Gastrocnemius medialis (tissue), 4 donors: ENCODE measurements at regions not wholly inside any gene's neighbourhood (a gene's known extent, or its start where the extent isn't known, plus 50 kb on each side); places are given as distances from the start of the nearest gene placed in this dataset.

ENCODE experiments used
- ATAC-seq, 2 donors: fragments of 150-250 bp; one replicate each; pipeline ENCODE4 v1.9.1; 2016
- DNase-seq, 2 donors: peaks; one replicate each; pipeline ENCODE4 v3.0.0-alpha.2; 2019
- H3K27ac ChIP-seq, 4 donors: fragments of 200-600 bp; sonication (generic); 1 replicate in 1 of 4; 2 replicates in 3 of 4; pipeline ENCODE4 v1.5.1; 2016 to 2018; ENCODE audit warnings: mild to moderate bottlenecking in 2 of 4, moderate library complexity in 1 of 4
- H3K27me3 ChIP-seq, 3 donors: fragments of 200-600 bp; sonication (generic) in 2 of 3; 1 replicate in 1 of 3; 2 replicates in 2 of 3; pipeline versions ENCODE4 v1.5.1 to v1.6.0; 2016 to 2019; ENCODE audit warnings: mild to moderate bottlenecking in 1 of 3, moderate library complexity in 1 of 3
- H3K36me3 ChIP-seq, 2 donors: fragments of 200-600 bp; sonication (generic) in 1 of 2; one replicate each; pipeline ENCODE4 v1.5.1; 2017 to 2018
- H3K4me1 ChIP-seq, 2 donors: fragments of 200-600 bp; sonication (generic) in 1 of 2; one replicate each; pipeline ENCODE4 v1.5.1; 2016 to 2017; ENCODE audit warnings: mild to moderate bottlenecking in 2 of 2
- H3K4me3 ChIP-seq, 4 donors: fragments of 200-600 bp; sonication (generic) in 3 of 4; 1 replicate in 1 of 4; 2 replicates in 3 of 4; pipeline ENCODE4 v1.5.1; 2016 to 2019; ENCODE audit warnings: mild to moderate bottlenecking in 2 of 4
- H3K9me3 ChIP-seq, 3 donors: fragments of 200-600 bp; sonication (generic) in 2 of 3; 1 replicate in 1 of 3; 2 replicates in 2 of 3; pipeline ENCODE4 v1.5.1; 2016 to 2019
- CTCF ChIP-seq, 5 experiments: fragments of 450-650 bp in 3 of 5; fragments of 200-600 bp in 2 of 5; sonication (generic) in 2 of 5; IDR thresholded peaks in 4 of 5; conservative IDR thresholded peaks in 1 of 5; 1 replicate in 4 of 5; 2 replicates in 1 of 5; pipeline ENCODE4 v1.5.1; 2016 to 2019; ENCODE audit warnings: antibody characterized with exemption in 5 of 5, mild to moderate bottlenecking in 3 of 5, moderate library complexity in 3 of 5
- POLR2A ChIP-seq, 2 donors: fragments of 450-650 bp; IDR thresholded peaks; one replicate each; pipeline ENCODE4 v1.6.1; 2017; ENCODE audit warnings: antibody characterized with exemption in 2 of 2, mild to moderate bottlenecking in 2 of 2, moderate library complexity in 2 of 2
- in situ Hi-C, 4 donors: fragments of 200-750 bp; cut with MboI; loops; one replicate each; pipeline versions ENCODE4 v1.15.0 to v1.8.0; 2017; ENCODE audit warnings: low sequenced_read_pairs in 4 of 4
- intact Hi-C: fragments of 100-400 bp; cut with DNase I; formaldehyde crosslinking; loops from one replicate; pipeline ENCODE4 v1.15.1; 2023; ENCODE audit warnings: low total_unique reads

DNA sequence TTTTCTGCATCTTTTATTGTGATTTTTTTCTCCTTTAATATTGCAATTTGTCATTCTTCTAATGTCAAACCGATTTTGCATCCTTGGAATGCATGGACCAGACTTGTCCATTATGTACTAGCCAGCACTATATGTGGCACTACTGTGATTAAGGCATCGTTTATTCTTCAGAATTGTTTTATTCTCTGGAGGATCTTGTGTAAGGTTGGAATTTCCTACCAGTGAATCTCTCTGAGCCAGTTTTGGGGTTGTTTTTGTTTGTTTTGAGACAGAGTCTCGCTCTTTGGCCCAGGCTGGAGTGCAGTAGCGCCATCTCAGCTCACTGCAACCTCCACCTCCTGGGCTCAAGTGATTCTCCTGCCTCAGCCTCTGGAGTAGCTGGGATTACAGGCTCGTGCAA lies 58.5 kb downstream of the IGLL5 start:
- Histone ChIP-seq H3K36me3 (no peaks in the 10 kb centered on the region), H3K27ac (no peak overlapping the region), H3K4me1 (no peaks in the 10 kb centered on the region), H3K27me3 (peaks cover 0 to 3% (median 0%) of the 10 kb centered on the region in 3 donors), H3K4me3 (no peak overlapping the region), H3K9me3 (no peaks in the 10 kb centered on the region)
- ATAC-seq (no peak), DNase-seq (no peak)
- TF ChIP-seq CTCF (IDR thresholded peaks at IDR 0.05 in 4 of 5, conservative IDR thresholded peaks at IDR 0.05 in 1 of 5) (no peak), POLR2A (IDR thresholded peaks at IDR 0.05) (no peak)
- in situ Hi-C loops, result no loop called here
- intact Hi-C loops, result no loop called here

DNA sequence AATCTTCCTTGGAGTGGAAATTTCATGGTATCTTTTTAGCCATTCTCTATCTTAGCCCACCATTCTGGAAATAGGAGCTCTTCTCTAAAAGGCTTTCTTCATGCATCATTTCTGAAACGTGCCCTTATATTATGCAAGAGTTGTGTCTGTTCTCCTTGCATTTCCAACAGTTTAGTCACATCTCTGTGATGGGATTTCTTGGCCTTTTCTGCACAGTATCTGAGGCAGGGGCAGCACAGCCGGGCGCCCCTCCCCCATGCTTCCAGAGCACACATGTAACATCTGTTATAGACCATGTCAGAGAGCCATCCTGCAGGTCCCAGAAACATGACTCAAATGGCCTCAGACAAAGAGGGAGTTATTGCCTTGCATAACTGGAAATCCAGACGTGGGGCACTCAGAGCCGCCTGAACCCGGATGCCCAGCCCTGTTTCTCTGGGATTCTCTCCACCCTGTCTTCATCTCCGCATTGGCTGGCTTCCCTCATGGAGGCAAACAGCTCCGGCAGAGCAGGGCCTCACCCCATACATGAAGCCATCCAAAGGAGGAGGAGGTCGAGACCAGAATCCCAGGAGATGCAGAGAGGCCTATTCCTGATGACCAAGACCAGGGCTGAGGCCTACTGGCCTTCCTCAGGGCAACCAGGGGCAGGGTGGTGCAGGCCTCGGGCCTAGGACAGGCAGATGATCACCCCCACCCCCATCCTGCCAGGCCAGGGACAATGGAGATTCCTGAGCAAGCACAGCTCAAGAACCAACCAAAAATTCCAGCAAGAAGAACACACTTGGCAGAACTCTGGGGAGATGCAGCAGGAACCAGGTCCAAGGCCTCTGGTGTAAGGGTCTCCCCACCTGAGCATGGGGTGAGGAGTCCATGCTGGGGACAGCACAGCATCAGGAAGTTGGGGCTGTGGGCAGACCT lies 61.3 kb downstream of the IGLL5 start:
- Histone ChIP-seq H3K9me3 (no peaks in the 10 kb centered on the region), H3K4me3 (no peak overlapping the region), H3K36me3 (no peaks in the 10 kb centered on the region), H3K27me3 (peaks cover 0 to 18% (median 4%) of the 10 kb centered on the region in 3 donors), H3K27ac (no peak overlapping the region), H3K4me1 (no peaks in the 10 kb centered on the region)
- TF ChIP-seq POLR2A (IDR thresholded peaks at IDR 0.05) (no peak), CTCF (IDR thresholded peaks at IDR 0.05 in 4 of 5, conservative IDR thresholded peaks at IDR 0.05 in 1 of 5) (no peak)
- in situ Hi-C loops (no loop called here), intact Hi-C loops (no loop called here)
- DNase-seq (no peak), ATAC-seq (no peak)

DNA sequence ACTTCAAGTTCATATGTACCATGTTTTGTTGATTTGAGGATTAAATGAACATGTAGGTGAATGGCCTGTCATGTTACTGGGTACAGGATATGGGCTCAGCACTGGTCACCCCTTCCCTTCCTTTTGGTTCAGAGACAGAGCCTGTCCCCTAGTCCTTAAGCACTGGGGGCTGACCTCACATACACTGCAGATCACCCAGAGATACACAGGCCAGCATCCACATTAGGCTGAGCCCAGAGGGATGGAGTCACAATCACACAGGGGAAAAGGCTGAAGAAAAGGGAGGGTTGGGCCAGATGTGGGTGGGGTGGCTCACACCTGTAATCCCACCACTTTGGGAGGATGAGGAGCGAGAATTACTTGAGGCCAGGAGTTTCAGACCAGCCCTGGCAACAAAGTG lies 62.3 kb downstream of the IGLL5 start:
- Histone ChIP-seq H3K4me3 (no peak overlapping the region), H3K9me3 (no peaks in the 10 kb centered on the region), H3K27ac (no peak overlapping the region), H3K36me3 (no peaks in the 10 kb centered on the region), H3K4me1 (no peaks in the 10 kb centered on the region), H3K27me3 (peaks cover 6 to 23% (median 9%) of the 10 kb centered on the region in 3 donors)
- DNase-seq (no peak), ATAC-seq (no peak)
- TF ChIP-seq POLR2A (IDR thresholded peaks at IDR 0.05) (no peak), CTCF (IDR thresholded peaks at IDR 0.05 in 4 of 5, conservative IDR thresholded peaks at IDR 0.05 in 1 of 5) (no peak)
- intact Hi-C loops, result loop anchor here (10.0 kb wide), 2 partner anchors 485 to 745 kb away; no protein-coding TSS in a partner anchor
- in situ Hi-C loops, result loop anchor here in 2 of 4 donors (5.0 to 25.0 kb wide), 4 partner anchors 98 to 488 kb away; no protein-coding TSS in a partner anchor

GRCh38 chr22:22951035-22951434 lies 63.4 kb downstream of the IGLL5 start:
- no peak overlapping the region for H3K4me3 ChIP-seq
- intact Hi-C loops, result loop anchor here (10.0 kb wide), 2 partner anchors 486 to 746 kb away; no protein-coding TSS in a partner anchor
- H3K9me3 ChIP-seq, result no peaks in the 10 kb centered on the region
- no peaks in the 10 kb centered on the region for H3K4me1 ChIP-seq
- H3K27ac ChIP-seq, result no peak overlapping the region
- peaks cover 6 to 23% (median 9%) of the 10 kb centered on the region in 3 donors for H3K27me3 ChIP-seq
- no peaks in the 10 kb centered on the region for H3K36me3 ChIP-seq
- in situ Hi-C loops, result loop anchor here in 2 of 4 donors (5.0 to 25.0 kb wide), 4 partner anchors 99 to 489 kb away; no protein-coding TSS in a partner anchor
- no peak for DNase-seq
- TF ChIP-seq CTCF (IDR thresholded peaks at IDR 0.05 in 4 of 5, conservative IDR thresholded peaks at IDR 0.05 in 1 of 5) (no peak), POLR2A (IDR thresholded peaks at IDR 0.05) (no peak)
- no peak for ATAC-seq
